Superior temporal gyrus (tissue), 1 donor: ENCODE measurements at regions not wholly inside any gene's neighbourhood (a gene's known extent, or its start where the extent isn't known, plus 50 kb on each side); places are given as distances from the start of the nearest gene placed in this dataset.

Experiments used
- DNase-seq: peaks from one replicate; pipeline ENCODE4 v3.0.0-alpha.2; 2016; ENCODE audit errors: extremely low spot score

DNA sequence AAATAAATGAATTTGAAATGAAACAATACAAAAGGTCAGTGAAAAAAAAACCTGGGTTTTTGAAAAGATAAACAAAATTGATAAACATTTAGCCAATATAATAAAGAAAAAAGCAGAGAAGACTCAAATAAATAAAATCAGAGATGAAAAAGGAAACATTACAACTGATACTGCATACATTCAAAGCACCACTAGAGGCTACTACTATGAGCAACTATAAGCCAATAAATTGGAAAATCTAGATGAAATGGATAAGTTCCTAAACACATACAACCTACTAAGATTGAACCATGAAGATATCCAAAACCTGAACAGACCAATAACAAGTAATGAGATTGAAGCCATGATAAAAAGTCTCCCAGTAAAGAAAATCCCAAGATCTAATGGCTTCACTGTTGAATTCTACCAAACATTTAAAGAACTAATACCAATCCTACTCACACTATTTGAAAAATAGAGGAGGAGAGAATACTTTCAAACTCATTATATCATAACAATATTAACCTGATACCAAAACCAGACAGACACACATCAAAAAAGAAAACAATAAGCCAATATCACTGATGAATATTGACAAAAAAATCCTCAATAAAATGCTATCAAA lies 80.8 kb upstream of the CERS6 start:
- DNase-seq = no peak

DNA sequence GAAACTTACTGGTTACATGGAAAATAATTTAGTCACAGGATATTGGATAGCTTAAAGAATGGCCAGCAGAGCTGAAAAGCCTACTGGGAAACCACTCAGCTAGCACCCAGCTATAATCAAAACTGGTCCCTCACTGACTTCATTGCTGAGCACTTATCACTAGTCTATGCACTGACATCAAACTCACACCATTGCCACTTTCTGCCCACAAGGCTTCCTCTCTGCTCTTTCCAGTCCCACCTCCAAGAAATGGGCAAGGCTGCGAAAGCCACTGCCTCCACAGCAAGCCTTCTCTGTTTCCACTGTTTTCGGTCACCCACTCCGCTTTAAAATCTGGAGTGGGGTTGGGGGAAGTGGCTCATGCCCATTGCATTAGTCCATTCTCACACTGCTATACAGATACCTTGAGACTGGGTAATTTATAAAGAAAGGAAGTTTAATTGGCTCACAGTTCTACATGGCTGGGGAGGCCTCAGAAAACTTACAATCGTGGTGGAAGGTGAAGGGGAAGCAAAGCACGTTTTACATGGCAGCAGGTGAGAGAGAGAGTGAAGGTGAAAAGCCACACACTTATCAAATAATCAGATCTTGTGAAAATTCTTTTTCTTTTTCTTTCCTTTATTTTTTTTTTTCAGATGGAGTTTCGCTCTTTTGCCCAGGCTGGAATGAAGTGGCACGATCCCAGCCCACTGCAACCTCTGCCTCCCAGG lies 77.0 kb upstream of the CERS6 start:
- no peak for DNase-seq

DNA sequence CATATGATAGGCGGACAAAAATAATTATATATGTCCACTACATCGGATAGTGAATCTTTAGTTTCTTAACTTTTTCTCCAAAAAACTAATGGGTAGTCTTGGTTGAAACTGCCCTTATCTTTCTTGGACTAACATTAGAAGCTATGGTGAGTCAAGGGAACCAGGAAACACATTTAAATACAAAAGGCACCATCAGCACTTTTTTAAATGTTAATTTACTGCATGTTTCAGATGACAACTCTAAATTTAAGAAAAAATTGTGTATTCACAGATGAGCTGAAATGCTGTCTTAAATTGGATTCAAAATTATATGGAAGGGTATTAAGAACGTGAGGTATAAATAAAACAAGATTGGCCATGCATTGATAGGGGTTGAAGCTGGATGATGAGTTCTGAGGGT lies 75.6 kb upstream of the CERS6 start:
- DNase-seq = no peak

DNA sequence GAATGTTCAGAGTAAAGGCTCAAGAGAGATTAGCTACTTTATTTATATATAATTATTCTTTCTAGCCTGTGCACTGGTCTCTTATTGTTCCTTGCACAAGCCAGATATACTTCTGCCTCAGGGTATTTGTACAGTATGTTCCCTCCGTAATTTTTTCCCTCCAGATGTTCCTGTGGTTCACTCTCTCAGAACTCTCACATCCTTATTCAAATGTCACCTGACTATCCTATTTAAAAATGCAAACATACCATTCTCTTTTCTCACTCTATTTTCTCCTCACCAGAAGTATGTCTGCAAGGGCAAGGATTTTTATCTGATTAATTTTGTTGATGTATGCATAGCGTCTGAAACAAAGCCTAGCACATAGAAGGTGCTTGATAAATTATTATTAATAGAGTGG lies 64.0 kb upstream of the CERS6 start:
- DNase-seq = no peak

DNA sequence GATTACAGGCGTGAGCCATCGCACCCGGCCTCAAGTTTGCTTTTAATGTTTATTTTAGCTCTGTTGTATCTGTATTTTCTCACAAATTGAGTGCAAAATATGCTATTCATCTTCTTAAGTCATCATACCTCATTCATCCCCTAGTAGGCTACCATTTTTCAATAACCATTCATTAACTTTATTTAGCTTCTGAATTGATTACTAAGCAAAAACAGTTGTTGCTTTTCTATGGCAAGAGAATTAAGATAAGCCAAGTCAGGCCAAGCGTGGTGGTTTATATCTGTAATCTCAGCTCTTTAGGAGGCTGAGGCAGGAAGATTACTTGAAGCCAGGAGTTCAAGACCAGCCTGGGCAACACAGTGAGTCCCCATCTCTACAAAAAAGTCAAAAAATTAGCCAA lies 63.3 kb upstream of the CERS6 start:
- DNase-seq = no peak

DNA sequence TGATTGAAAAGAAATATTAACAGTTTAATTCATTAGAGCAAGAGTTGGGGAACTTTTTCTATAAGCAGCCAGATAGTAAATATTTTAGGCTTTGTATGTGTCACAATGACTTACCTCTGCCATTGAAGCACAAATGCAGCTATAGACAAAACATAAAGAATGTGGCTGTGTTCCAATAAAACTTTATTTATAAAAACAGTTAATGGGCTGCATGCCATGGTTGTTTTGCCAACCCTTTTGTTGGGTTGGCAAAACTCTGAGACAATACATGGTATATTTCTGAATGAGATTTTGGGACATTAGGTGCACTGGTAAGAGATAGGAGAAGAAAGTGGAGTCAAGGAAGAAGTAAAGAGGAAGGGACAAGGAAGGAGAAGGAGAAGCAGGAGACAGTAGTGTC lies 61.8 kb upstream of the CERS6 start:
- no peak for DNase-seq

DNA sequence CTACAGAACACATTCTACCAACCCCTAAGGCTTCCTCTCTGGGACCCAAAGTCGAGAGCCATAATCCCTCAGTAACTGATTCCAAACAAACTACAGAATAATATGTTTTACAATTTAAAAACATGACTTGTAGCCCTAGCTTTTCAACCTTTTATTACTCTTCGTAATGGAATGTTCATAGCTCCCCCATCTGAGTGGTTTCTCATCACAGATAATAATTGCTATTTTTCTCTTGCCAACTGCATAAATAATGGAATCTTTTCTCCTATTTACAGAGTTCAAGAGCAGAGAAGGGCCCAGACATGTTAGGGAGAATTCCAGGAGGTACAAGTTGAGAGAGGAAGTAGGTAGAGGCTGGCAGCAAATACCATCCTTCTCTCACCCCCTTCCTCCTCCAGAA lies 59.9 kb upstream of the CERS6 start:
- no peak for DNase-seq

DNA sequence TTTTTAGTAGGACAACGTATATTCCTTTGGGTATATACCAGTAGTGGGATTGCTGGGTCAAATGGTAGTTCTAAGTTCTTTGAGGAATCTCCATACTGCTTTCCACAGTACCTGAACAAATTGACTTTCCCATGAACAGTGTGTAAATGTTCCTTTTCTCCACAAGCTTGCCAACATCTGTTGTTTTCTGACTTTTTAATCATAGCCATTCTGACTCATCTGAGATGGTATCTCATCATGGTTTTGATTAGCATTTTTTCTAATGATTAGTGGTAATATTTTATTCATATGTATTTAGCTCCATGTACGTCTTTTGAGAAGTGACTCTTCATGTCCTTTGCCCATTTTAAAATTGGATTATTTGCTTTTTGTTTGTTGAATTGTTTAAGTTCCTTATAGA lies 58.4 kb upstream of the CERS6 start:
- DNase-seq = no peak

DNA sequence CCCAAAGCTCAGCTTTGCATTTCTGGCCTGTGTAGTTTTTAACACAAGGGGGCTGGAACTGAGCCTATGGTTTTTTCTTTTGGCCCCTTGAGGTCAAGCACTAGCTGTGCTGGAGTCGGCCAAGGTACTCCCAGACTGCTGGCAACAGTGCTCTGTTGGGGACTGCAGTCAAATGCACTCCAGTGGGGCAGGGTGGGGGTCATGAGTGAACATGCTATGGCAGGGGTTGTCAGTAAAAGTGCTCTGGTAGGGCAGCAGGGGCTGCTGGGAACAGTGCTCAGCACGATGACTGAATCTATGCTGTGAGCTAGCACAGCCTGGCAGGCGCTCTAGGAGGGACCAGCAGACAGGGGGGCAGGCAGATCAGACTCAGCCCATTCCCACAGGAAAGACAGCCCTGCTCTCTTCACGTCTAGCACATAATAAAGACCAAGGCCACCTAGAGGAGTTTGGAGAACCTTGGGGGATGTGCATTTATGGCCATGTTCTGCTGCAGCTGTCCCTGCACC lies 55.0 kb upstream of the CERS6 start:
- no peak for DNase-seq

DNA sequence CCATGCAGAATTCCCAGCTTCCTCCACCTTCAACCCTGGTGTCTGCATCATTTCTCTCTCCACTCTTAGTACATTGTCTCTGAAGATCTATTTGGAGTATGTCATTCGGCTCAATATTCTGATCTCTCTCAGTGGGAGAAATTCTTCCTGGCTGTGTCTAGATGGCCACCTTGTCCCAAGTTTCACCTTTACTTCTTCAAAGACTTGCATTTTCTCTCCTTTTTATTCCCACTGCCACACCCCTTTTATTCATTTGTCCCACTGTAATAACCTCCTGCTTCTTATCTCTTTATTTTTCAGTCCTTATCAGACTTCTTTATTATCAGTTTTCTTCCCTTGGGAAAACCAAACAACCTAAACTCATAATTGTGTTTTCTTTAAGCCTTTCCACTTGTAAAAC lies 54.3 kb upstream of the CERS6 start:
- no peak for DNase-seq

DNA sequence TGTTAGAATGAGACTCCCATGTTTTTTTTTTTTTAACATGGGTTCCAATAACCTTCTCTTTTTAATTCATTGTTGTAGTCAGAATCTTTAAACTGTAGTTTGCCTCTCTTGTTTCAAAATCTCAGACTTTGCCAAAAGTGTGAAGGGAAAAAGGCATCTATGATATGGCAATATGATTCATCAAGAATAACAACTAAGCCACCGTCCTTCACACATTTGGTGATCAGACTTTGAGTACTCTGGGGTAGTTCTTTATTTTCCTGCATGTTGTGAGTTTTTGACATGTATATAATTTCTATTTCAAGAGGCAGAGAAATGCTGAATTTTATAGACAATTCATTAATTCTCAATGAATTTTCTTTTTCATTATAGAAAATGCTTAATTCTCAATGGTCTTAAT lies 53.5 kb upstream of the CERS6 start:
- no peak for DNase-seq

DNA sequence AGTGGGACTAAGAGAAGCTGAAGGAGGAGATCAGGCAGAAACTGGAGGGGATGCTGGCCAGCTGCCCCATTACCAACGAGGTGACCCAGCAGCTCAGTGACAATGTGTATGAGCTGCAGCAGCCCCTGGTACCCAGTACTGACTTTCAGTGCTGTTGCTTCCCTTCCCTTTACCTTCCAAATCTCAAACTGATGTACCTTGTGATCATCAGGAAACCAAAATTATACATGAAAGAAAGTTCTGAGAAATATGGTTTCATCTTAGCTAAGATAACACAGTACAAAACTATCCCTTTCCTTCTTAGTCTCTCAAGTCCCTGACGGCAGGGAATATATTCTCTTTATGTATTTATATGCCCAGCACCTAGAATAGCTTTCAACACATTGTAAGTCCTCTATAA lies 52.3 kb upstream of the CERS6 start:
- DNase-seq = no peak

DNA sequence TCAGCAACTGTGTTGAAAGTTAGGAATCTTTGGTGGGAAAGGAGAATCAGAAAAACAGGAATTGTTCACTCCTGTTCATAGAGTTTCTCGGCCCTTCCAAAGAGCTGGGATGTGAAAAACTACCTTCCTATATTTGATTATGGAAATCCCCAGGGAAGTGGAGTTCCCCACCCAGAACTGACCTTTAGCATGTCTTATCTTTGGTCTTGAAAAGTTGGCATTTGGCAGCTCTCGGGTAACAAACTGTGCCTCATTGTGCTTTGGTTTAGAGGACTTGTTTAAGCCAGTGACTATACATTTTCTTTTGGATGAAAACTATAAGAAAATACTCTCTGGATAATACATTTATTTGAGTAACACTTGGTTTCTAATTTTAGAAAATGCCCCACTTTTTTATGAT lies 51.3 kb upstream of the CERS6 start:
- no peak for DNase-seq
